Fibroblast of peridontal ligament (primary cell): ENCODE measurements at regions not wholly inside any gene's neighbourhood (a gene's known extent, or its start where the extent isn't known, plus 50 kb on each side); places are given as distances from the start of the nearest gene placed in this dataset.

Experiments used
- DNase-seq: peaks from one replicate; pipeline ENCODE4 v3.0.0-alpha.2; 2010; ENCODE audit errors: extremely low read depth

- no peak for DNase-seq
These were observed 331.2 kb downstream of the FOXL1 start for GRCh38 chr16:86909359-86910160.

- DNase-seq = no peak
These were observed 331.9 kb downstream of the FOXL1 start for GRCh38 chr16:86910161-86910769.

- DNase-seq = no peak
These were observed 333.1 kb downstream of the FOXL1 start for GRCh38 chr16:86911437-86911958.

- DNase-seq = no peak
These were observed 335.5 kb downstream of the FOXL1 start for GRCh38 chr16:86913886-86914285.

- DNase-seq = no peak
These were observed 336.7 kb downstream of the FOXL1 start for GRCh38 chr16:86914876-86915717.

GRCh38 chr16:86917471-86918365 lies 339.4 kb downstream of the FOXL1 start:
- DNase-seq = no peak

GRCh38 chr16:86918637-86919036 lies 340.3 kb downstream of the FOXL1 start:
- DNase-seq = no peak

GRCh38 chr16:86919078-86919477 lies 340.7 kb downstream of the FOXL1 start:
- no peak for DNase-seq

- DNase-seq = no peak
These were observed 341.4 kb downstream of the FOXL1 start for GRCh38 chr16:86919578-86920305.

- DNase-seq = no peak
These were observed 342.9 kb downstream of the FOXL1 start for GRCh38 chr16:86921289-86921688.

- DNase-seq = no peak
These were observed 344.0 kb downstream of the FOXL1 start for GRCh38 chr16:86922311-86922710.

- DNase-seq = no peak
These were observed 345.3 kb downstream of the FOXL1 start for GRCh38 chr16:86923656-86924055.

GRCh38 chr16:86924537-86924936 lies 346.2 kb downstream of the FOXL1 start:
- peak; percentile 59 for DNase-seq

GRCh38 chr16:86925067-86925791 lies 346.9 kb downstream of the FOXL1 start:
- no peak for DNase-seq

- no peak for DNase-seq
These were observed 348.1 kb downstream of the FOXL1 start for GRCh38 chr16:86926181-86927094.

- no peak for DNase-seq
These were observed 349.4 kb downstream of the FOXL1 start for GRCh38 chr16:86927699-86928098.

GRCh38 chr16:86928523-86929011 lies 350.2 kb downstream of the FOXL1 start:
- DNase-seq = no peak

GRCh38 chr16:86929057-86929871 lies 350.9 kb downstream of the FOXL1 start:
- DNase-seq = no peak
